Hepatocyte (in vitro differentiated cells): ENCODE measurements at regions not wholly inside any gene's neighbourhood (a gene's known extent, or its start where the extent isn't known, plus 50 kb on each side); places are given as distances from the start of the nearest gene placed in this dataset.

Experiments used
- CTCF ChIP-seq: fragments of 200-600 bp; sonication (generic); IDR thresholded peaks from 2 replicates; pipeline ENCODE4 v1.5.1; 2016; ENCODE audit warnings: antibody characterized with exemption, mild to moderate bottlenecking; ENCODE audit not compliant: poor library complexity
- EZH2 ChIP-seq: fragments of 200-600 bp; sonication (generic); IDR thresholded peaks from 2 replicates; pipeline ENCODE4 v1.6.1; 2016; ENCODE audit warnings: antibody characterized with exemption, mild to moderate bottlenecking, borderline replicate concordance
- EZH2phosphoT487 ChIP-seq: fragments of 200-600 bp; sonication (generic); IDR thresholded peaks from one replicate; pipeline ENCODE4 v1.6.1; 2018; ENCODE audit warnings: antibody characterized with exemption, mild to moderate bottlenecking, low read depth, moderate library complexity; ENCODE audit not compliant: unreplicated experiment, severe bottlenecking

- TF ChIP-seq CTCF (no peak), EZH2 (no peak), EZH2phosphoT487 (no peak)
These were observed 288.1 kb downstream of the MYCN start for GRCh38 chr2:16228471-16228870.
